Fibroblast of skin of left biceps (primary cell): ENCODE measurements at regions not wholly inside any gene's neighbourhood (a gene's known extent, or its start where the extent isn't known, plus 50 kb on each side); places are given as distances from the start of the nearest gene placed in this dataset.
A peak's percentile ranks its signal among the peaks of the same experiment; 100 is the strongest.

Experiments
- DNase-seq, 2 experiments: peaks; one replicate each; pipeline ENCODE4 v3.0.0-alpha.2; 2013; ENCODE audit warnings: low read depth in 2 of 2

DNA sequence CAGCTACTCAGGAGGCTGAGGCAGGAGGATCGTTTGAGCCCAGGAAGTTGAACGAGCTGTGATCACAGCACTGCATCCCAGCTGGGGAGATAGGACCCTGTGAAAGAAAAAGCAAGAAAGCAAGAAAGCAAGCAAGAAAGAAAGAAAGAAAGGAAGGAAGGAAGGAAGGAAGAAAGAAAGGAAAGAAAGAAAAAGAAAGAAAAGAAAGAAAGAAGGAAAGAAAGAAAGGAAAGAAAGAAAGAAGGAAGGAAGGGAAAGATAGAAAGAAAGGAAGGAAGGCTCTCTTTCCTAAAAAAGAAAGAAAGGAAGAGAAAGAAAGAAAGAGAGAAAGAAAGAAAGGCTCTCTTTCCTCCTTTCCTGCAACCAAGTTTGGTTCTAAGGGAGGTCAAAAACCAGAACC lies 380.3 kb downstream of the PCNX1 start:
- no peak for DNase-seq

DNA sequence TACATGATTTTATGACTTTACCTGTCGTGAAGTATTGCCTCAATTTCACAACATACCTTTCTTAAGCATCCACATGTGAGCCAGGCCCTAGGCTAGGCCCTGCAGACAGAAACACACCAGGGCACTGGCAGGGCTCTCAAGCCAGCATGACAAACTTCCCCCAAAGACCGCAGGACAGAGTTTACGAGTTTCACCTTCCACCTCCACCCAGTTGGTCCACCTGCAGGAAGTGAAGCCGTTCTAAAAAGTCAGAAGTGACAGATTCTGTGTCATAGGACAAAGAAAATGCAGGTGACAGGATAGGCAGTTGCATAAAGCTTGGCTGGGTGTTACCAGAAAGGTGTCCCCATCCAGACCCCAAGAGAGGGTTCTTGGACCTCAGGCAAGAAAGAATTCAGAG lies 382.3 kb downstream of the PCNX1 start:
- DNase-seq = no peak

DNA sequence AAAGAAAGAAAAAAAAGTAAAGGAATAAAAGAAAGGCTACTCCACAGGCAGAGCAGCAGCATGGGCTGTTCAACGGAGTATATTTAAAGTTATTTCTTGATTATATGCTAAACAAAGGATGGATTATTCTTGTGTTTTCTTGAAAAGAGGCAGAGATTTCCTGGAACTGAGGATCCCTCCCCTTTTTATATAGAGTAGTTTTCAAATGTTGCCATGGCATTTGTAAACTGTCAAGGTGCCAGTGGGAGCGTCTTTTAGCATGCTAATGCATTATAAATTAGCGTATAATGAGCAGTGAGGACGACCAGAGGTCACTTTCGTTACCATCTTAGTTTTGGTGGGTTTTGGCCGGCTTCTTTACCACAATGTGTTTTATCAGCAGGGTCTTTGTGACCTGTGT lies 383.0 kb downstream of the PCNX1 start:
- DNase-seq = no peak

DNA sequence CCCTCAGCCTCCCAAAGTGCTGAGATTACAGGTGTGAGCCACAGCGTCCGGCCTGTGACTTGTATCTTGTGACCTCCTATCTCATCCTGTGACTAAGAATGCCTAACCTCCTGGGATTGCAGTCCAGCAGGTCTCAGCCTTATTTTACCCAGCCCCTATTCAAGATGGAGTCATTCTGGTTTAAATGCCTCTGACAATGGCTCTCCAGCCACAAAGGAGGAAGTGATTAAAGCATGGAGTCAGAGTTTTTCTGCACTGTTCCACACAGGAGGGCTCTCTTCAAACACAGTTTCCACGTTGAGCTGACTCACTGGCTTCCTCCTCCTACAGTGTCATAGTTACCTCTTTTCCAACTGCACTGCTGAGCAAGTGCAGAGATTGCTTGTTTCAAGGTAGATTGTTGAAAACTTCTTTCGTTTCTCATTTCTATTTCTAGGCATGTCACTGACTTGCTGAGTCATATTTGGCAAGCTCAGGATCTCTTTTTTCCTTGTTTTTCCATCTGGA lies 383.8 kb downstream of the PCNX1 start:
- DNase-seq = peak in 1 of 2 experiments; percentile 33

DNA sequence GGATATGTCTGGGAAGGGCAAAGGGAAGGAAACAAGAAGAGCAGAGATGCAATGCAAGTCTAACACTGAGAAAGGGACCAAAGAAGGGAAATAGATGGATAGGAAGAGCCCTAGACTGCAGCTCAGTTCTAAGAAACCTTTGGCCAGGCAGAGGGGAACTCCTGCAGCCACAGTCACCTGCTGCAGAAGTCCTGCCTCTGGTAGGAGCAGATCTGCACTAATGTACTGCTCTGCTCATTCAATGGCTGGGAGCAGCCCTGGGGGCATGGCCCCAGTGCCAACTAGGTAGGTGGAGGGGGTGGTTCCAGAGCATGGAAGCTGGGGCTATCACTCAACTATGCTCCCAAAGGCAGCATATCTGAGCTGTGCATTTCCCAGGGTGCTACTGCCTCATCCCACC lies 388.9 kb downstream of the PCNX1 start:
- no peak for DNase-seq

GRCh38 chr14:71300566-71301330 lies 393.5 kb downstream of the PCNX1 start:
- peak; percentile 81 to 89 for DNase-seq

DNA sequence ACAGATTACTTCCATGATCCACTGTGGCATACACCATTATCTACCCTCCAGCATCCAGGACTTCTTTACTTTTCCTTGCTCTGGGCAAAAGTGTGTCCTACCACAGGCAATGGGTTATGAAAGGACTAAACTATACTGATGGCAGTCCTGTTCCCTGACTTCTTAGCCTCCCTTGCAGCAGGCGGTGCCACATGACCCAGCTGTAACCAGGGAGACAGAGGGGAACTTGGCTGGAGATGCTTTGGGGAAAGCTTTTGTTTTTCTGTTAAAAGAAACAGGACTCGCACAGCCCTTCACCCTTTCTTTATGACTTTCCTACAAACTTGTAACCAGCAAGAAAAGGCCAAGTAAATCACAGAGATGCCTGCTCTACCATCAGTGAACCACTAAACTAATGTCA lies 394.4 kb downstream of the PCNX1 start:
- no peak for DNase-seq

DNA sequence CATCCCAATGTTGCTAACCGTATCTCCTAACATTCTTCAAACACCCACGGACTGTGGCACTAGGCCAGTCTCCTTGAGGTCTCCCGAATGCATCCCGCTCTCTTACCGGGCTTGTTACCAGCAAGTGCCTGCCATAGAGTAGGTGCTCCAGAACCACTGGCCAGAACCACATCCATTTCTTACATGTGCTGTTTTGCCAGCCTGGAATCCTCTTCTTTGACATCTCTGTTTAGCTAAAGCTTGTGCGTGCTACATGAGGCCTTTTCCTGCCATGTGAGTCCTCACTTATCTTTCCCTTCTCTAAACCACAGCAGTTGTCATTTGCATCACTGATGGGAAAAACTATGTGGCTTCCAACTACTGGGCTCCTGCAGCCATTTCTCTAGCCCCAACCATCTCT lies 397.4 kb downstream of the PCNX1 start:
- no peak for DNase-seq

DNA sequence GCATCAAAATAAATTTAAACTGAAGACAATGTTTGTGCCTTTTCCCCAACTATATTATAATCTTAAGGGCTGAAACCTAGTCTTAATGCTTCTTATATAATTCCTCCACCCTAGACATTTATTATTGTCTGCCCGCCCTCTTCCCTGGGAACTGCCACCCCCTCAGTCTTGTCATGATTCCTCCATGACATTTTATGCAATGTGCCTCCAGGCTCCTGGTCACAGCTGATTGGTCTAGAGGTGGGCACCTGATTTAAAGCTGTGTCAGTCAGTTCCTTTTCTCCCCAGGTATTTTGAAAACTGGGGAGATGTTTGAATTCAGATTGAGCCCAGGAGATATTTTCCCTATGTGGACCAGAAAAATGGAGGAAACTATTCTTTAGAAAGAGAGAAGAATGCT lies 401.4 kb downstream of the PCNX1 start:
- DNase-seq = no peak

DNA sequence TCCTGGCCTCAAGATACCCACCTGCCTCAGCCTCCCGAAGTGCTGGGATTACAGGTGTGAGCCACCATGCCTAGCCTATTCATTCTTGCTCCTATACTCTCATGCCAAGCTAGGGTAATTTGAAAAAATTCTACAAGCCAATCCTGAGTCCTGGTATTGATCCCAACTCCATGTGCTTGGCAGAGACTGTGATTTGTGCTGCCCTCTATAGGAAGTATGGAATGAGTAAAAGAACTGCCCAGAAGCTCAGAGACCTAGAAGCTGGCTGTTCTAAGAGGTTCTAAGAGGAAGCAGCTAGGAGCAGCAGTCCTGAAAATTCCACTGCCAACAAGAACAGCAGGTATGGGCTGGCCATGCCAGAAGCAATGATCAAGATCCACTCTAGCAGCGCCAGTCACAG lies 402.5 kb downstream of the PCNX1 start:
- DNase-seq = no peak

DNA sequence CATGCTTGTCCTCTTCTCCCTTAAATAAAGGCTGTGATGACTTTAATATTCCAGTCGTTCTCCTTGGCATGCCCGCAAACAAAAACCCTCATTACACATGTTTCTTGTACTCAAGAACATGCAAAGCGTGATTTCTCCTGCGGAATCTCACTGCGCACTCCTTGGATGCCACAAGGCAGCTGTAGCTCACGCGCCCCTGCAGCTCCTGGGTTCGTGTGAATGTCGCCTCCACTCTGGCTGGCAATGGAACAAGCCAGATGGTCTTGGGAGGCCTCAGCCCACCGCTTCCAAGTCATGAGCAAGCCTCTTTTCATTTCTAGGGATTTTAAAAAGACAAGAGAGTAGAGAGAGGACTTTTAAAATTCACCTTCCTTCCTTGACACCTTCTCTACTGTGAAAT lies 403.8 kb downstream of the PCNX1 start:
- DNase-seq = no peak

DNA sequence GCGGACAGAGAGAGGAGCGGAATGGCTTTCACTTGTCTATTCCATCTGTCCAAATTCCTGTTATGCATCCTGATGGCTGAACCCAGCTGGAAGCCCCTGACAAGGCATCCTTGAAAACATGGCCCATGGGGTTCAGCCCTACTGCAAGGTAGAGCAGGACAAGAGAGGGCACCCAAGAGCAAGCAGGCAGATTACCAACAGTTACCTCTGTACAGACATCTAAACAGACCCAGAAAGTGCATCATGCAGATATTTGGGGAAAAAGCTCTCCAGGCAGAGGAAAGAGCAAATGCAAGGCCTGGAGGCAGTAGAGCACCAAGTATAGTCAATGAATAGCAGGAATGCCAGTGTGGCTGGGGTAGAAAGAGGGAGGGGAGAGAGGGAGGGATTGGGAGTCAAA lies 407.5 kb downstream of the PCNX1 start:
- DNase-seq = no peak

DNA sequence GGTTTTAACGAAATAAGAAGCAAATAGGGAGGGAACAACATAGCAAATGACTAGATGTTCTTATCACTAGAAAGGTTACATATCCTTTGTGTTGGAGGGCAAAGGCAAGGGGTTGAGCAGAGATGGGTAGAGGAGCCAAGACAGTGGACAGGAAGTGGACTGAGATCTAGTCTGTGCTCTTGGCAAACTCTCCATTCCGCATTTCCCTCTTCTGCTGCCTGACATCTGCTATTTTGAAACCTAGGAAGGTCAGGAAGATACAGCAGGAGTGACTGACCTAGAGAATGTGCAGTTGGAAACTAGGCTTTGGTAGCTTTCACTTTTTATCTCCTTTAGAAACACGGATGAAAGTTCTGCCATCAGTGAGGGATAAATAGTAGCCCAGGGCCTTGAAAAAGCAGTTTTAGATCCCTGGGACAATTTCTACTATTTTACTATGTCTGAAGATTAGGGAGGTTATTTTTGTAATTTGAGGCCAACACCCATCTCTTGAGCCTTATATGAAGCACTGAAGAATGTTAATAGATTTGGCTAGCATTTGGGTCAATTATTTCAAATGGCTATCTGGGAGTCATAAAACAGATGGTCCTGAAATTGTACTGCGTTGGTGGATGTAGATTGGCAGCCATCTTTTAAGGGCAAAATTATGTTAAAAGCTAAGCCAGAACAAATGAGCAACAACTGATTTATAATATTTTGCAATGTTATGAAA lies 410.3 kb downstream of the PCNX1 start:
- DNase-seq = no peak

DNA sequence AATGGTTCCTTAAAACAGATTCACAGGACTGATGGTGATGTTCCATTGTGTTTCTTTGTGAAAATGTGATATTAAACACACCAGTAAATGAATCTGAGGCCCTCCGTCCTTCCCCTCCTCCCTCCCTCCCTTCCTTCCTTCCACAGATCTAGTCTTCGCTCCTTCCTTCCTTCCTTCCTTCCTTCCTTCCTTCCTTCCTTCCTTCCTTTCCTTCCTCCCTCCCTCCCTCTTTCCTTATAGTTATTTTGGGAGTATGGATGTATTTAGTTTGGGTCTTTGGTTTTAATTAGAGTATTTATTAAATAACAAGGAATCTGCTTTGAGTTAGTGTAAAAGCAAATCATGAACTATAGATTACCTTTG lies 410.8 kb downstream of the PCNX1 start:
- no peak for DNase-seq

DNA sequence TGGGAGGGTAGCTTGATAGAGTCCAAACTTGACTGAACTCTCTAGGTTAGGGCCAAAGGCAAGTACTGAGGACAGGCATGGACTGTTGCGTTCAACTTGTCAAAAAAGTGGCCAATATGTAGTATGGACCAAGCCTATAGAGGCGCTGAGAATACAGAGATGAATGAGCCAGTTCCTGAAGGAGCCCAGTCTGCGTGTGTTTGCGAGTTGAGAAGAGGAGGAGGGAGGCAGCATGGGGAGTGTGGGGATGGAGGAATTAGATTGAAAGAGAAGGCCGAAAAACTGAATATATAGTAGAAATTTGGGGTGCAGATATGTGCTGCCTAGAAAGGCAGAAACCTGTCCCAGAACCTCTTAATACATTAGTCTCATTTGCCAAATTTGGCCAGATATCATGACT lies 412.4 kb downstream of the PCNX1 start:
- DNase-seq = no peak

DNA sequence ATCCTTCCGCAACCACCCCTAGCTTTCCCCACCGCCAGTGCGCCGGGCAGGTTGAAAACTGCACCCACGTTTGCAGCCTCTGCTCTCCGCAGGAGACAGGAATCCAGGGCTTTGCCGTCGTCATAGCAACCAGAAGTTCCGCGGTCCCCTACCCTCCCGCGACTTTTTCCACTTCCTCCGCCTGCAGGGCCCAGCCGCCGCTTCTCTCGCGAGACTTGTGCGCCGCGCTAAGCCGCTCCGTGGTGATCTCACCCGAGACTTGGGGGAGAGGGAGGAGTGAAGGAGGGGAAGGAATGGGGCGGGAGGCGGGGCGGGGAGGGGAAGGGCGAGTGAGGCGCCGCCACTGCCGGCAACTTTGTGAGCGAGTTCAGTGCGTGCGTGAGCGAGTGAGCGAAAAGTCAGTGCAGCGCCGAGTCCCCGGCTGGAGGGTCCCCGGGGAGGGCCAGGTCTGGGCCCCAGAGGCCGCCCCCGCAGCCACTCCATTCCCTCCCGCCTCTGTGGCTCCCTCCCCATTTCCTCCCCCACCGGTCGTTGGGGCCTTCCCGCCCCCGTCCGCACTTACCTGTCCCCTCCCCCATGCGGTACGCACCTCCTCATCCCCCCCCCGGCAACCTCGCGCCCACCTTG lies 413.0 kb downstream of the PCNX1 start, which contains the start of gene SIPA1L1:
TSS of gene SIPA1L1 (plus strand) at position 370 of the 627 bp plus-strand sequence.
- DNase-seq = peak; percentile 98 to 99

DNA sequence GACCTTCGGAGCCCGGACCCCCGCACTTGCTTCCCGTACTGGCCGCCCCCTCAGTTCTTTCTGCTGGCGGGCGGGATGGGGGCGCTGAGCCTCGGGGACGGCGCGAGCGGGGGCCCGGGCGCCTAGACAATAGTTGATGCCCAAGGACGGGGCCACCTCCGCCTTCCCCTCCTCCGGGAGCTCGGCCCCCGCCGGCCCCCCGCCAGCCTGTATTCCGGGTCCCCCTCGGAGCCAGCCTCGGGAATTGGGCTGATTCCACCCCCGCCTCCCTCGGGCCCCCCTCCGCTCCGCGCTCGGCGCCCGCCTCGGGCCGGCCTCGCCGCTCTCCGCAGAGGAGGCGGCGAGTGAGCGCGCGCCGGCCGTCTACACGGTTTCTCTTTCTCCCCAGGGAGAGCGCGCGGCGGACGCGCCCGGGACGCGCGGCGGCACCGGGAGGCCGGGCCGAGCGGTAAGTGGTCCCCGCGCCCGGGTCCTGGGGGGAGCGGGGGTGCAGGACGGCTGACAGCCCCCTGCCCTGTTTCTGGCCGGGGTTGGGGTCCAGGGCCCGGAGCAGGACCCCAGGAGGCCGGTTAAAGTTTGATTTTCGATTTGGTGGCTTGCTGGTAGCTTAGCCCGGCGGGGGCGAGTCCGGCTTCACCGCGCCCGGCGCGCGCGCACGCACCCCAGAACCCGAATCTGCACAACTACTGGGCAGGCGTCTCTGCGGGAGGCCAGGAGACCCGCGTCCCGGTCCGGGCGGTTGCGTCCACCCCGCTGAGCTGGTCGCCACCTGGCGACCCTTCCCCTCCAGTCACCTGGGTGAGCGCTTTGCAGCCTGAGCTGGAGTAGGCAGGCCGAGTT lies 413.7 kb downstream of the PCNX1 start:
- DNase-seq = no peak

DNA sequence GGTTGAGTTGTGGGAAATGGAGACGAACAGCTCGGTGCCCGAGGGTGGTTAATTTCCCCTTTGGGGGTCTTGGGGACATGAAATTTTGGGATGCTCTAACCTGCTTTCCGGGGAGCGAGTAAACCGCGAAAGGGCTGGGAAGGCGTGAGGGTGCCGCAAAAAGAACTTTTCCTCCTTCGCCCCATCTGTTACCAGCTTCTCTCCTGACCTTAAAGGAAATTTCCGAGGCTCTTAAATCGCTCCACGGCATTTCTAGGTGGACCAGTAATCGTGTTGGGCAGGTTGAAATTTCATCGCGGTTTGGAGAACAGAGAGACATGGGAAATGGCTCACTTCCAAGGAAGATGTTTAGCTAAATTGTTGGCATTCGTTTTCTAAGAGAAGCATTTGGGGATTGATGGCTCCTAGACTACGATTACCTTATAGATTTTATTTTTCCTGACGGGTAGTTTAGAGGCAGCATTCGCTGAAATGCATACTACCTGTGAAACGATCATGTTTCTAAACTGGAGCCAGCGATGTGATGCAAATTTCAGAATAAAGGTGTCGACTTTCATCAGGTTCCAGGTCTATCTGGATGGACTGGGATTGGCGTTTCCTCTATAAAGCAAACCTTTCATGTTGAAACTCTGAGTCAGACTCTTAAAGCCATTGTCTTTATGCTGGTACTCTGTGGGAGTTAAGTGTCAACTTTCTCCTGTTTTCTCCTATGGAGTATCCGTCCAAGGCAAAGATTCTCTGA lies 414.5 kb downstream of the PCNX1 start:
- no peak for DNase-seq

- no peak for DNase-seq
Observed at GRCh38 chr14:71322655-71323250, 415.5 kb downstream of the PCNX1 start.

- no peak for DNase-seq
Observed at GRCh38 chr14:71324767-71325272, 417.6 kb downstream of the PCNX1 start.

DNA sequence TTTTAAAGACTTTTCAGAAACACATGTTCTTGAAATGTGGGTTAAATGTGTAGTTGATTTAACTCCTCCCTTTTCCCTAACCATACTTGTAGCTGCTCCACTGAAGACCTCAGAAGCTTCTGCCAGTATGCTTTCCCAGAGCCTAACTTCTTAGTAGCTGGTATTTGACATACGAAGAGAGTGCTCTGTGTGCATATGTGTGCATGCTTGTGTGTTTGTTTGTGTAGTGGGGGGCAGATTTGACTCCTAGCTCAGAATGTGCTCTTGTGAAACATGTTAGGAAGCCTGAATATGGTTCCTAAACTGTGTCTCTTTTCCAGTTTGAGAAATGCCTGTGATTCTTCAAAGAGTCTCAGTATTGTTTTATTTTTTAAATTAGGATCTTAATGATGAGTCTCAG lies 420.4 kb downstream of the PCNX1 start:
- no peak for DNase-seq
